H9 (cell line): ENCODE measurements at regions not wholly inside any gene's neighbourhood (a gene's known extent, or its start where the extent isn't known, plus 50 kb on each side); places are given as distances from the start of the nearest gene placed in this dataset.

Experiments
- DNase-seq: peaks from one replicate; pipeline ENCODE4 v3.0.0-alpha.2; 2017
- H2AFZ ChIP-seq: one replicate; pipeline ENCODE4 v1.6.1; 2013; ENCODE audit warnings: mild to moderate bottlenecking, low read length, control low read depth, moderate library complexity
- H2AK5ac ChIP-seq: 2 replicates; pipeline ENCODE4 v1.6.1; 2013; ENCODE audit warnings: low read length, control low read depth, mixed read lengths; ENCODE audit not compliant: insufficient read length
- H2BK120ac ChIP-seq: one replicate; pipeline ENCODE4 v1.6.1; 2013; ENCODE audit warnings: low read depth, mild to moderate bottlenecking, low read length, control low read depth, inconsistent platforms; ENCODE audit not compliant: poor library complexity, severe bottlenecking
- H2BK12ac ChIP-seq: 2 replicates; pipeline ENCODE4 v1.6.1; 2013; ENCODE audit warnings: low read length, control low read depth, mixed read lengths, low read depth; ENCODE audit not compliant: insufficient read length
- H2BK15ac ChIP-seq: 2 replicates; pipeline ENCODE4 v1.6.1; 2013; ENCODE audit warnings: low read depth, low read length, control low read depth
- H2BK20ac ChIP-seq: one replicate; pipeline ENCODE4 v1.6.1; 2013; ENCODE audit warnings: low read depth, mild to moderate bottlenecking, low read length, control low read depth, inconsistent platforms; ENCODE audit not compliant: poor library complexity, severe bottlenecking
- H2BK5ac ChIP-seq: 2 replicates; pipeline ENCODE4 v1.6.1; 2013; ENCODE audit warnings: low read length, control low read depth, mixed read lengths; ENCODE audit not compliant: insufficient read length
- H3K14ac ChIP-seq: 2 replicates; pipeline ENCODE4 v1.6.1; 2013; ENCODE audit warnings: low read length, control low read depth; ENCODE audit not compliant: insufficient read depth
- H3K18ac ChIP-seq: 2 replicates; pipeline ENCODE4 v1.6.1; 2013; ENCODE audit warnings: low read depth, mild to moderate bottlenecking, mixed read lengths, low read length, control low read depth; ENCODE audit not compliant: insufficient read length
- H3K23ac ChIP-seq: 2 replicates; pipeline ENCODE4 v1.6.1; 2013; ENCODE audit warnings: low read length, control low read depth, mixed read lengths, low read depth; ENCODE audit not compliant: insufficient read length
- H3K23me2 ChIP-seq: 2 replicates; pipeline ENCODE4 v1.6.1; 2013; ENCODE audit warnings: low read depth, mild to moderate bottlenecking, mixed read lengths, low read length, control low read depth; ENCODE audit not compliant: insufficient read length, poor library complexity, severe bottlenecking
- H3K27ac ChIP-seq: 2 replicates; pipeline ENCODE4 v1.5.1; 2013; ENCODE audit warnings: low read length, control low read depth, mixed read lengths, low read depth; ENCODE audit not compliant: insufficient read length
- H3K27me3 ChIP-seq: 2 replicates; pipeline ENCODE4 v1.6.1; 2013; ENCODE audit warnings: low read length, control low read depth, inconsistent platforms; ENCODE audit not compliant: insufficient read depth
- H3K4ac ChIP-seq: 2 replicates; pipeline ENCODE4 v1.6.1; 2013; ENCODE audit warnings: low read depth, mild to moderate bottlenecking, control low read depth, inconsistent platforms, low read length, moderate library complexity
- H3K4me1 ChIP-seq: 2 replicates; pipeline ENCODE4 v1.6.1; 2013; ENCODE audit warnings: low read length, control low read depth, inconsistent platforms; ENCODE audit not compliant: insufficient read depth
- H3K4me2 ChIP-seq: 2 replicates; pipeline ENCODE4 v1.6.1; 2013; ENCODE audit warnings: low read length, control low read depth, mixed read lengths; ENCODE audit not compliant: insufficient read length, insufficient read depth
- H3K56ac ChIP-seq: 2 replicates; pipeline ENCODE4 v1.6.1; 2013; ENCODE audit warnings: low read depth, mild to moderate bottlenecking, mixed read lengths, low read length, control low read depth; ENCODE audit not compliant: insufficient read length
- H3K79me1 ChIP-seq: 2 replicates; pipeline ENCODE4 v1.6.1; 2013; ENCODE audit warnings: low read depth, mild to moderate bottlenecking, moderate library complexity, low read length, control low read depth, inconsistent platforms; ENCODE audit not compliant: insufficient read depth, poor library complexity, severe bottlenecking
- H3K79me2 ChIP-seq: 2 replicates; pipeline ENCODE4 v1.6.1; 2013; ENCODE audit warnings: low read length, control low read depth, inconsistent platforms; ENCODE audit not compliant: insufficient read depth
- H3K9ac ChIP-seq: 2 replicates; pipeline ENCODE4 v1.6.1; 2013; ENCODE audit warnings: low read length, control low read depth, mixed read lengths; ENCODE audit not compliant: insufficient read length; ENCODE audit errors: extremely low read depth
- H3K9me3 ChIP-seq: one replicate; pipeline ENCODE4 v1.6.1; 2013; ENCODE audit warnings: low read depth, low read length, inconsistent platforms; ENCODE audit not compliant: control insufficient read depth
- H3T11ph ChIP-seq: one replicate; pipeline ENCODE4 v1.6.1; 2013; ENCODE audit warnings: mild to moderate bottlenecking, low read length, control low read depth, inconsistent platforms
- H4K20me1 ChIP-seq: one replicate; pipeline ENCODE4 v1.6.1; 2013; ENCODE audit not compliant: control insufficient read depth, insufficient read length, insufficient read depth
- H4K5ac ChIP-seq: 2 replicates; pipeline ENCODE4 v1.6.1; 2013; ENCODE audit warnings: low read depth, mild to moderate bottlenecking, mixed read lengths, low read length, control low read depth; ENCODE audit not compliant: insufficient read length
- H4K8ac ChIP-seq: replicated peaks from 2 replicates; pipeline ENCODE4 v1.6.1; 2013; ENCODE audit warnings: low read length, control low read depth, mixed read lengths, low read depth; ENCODE audit not compliant: insufficient read length
- H4K91ac ChIP-seq: 2 replicates; pipeline ENCODE4 v1.6.1; 2013; ENCODE audit warnings: low read depth, mild to moderate bottlenecking, moderate library complexity, mixed read lengths, low read length, control low read depth; ENCODE audit not compliant: insufficient read length
- H3K27ac Mint-ChIP-seq, 3 experiments: 2 replicates in 2 of 3; 3 replicates in 1 of 3; pipeline ENCODE4 v1.8.0; 2020 to 2021; ENCODE audit warnings: mixed read lengths in 3 of 3, mild to moderate bottlenecking in 1 of 3, moderate library complexity in 1 of 3
- H3K27me3 Mint-ChIP-seq: 2 replicates; pipeline ENCODE4 v1.8.0; 2021; ENCODE audit warnings: low read depth, mild to moderate bottlenecking, moderate library complexity, mixed read lengths
- H3K36me3 Mint-ChIP-seq, 3 experiments: 2 replicates in 2 of 3; 3 replicates in 1 of 3; pipeline ENCODE4 v1.8.0; 2020 to 2021; ENCODE audit warnings: low read depth in 3 of 3, mixed read lengths in 3 of 3; ENCODE audit not compliant: insufficient read depth in 1 of 3
- H3K4me1 Mint-ChIP-seq, 2 experiments: 2 replicates each; pipeline ENCODE4 v1.8.0; 2020; ENCODE audit warnings: mixed read lengths in 2 of 2
- H3K4me3 Mint-ChIP-seq, 2 experiments: 2 replicates in 1 of 2; 3 replicates in 1 of 2; pipeline ENCODE4 v1.8.0; 2020 to 2021; ENCODE audit warnings: mild to moderate bottlenecking in 2 of 2, mixed read lengths in 2 of 2, moderate library complexity in 1 of 2
- H3K9me3 Mint-ChIP-seq, 2 experiments: 2 replicates in 1 of 2; 3 replicates in 1 of 2; pipeline ENCODE4 v1.8.0; 2020; ENCODE audit warnings: mild to moderate bottlenecking in 2 of 2, mixed read lengths in 2 of 2, moderate library complexity in 1 of 2
- WGBS: extraction: QIAGEN DNeasy Blood & Tissue Kit; methylation state at CpG from one replicate; pipeline ENCODE4 v1.1.7; 2013; ENCODE audit warnings: missing lambda C conversion rate, low lambda C conversion rate, mixed read lengths; ENCODE audit not compliant: insufficient read length; ENCODE audit errors: extremely low coverage; 5-methylcytosine and 5-hydroxymethylcytosine counted together
- TF ChIP-seq, protein P1 (sequence below): fragments of 200-600 bp; sonication (generic); conservative IDR thresholded peaks from 3 replicates; pipeline ENCODE4 v1.8.0; 2021; ENCODE audit warnings: antibody characterized with exemption, mild to moderate bottlenecking

DNA sequence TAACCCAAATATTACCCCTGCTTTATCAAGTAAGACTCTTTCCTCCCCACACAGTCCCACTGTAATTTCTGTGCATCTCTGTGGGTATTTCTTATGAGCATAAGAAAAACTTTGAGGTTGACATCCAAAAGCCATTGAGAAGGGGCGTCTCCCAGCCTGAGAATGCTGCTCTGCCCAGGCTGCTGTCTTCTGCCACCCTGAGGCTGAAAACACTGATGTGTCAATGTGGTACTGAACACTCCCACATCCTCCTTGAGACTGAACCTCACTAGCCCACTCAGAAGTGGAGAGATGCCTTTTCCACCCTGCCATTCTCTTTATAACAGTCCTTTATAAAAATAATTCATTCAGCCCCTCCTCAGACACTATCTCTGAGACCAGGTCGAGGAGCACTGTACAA lies 120.8 kb downstream of the SMIM20 start:
- Histone ChIP-seq H4K8ac (no peak overlapping the region), H3K18ac (no peak overlapping the region), H3K9ac (no peak overlapping the region), H3K56ac (no peak overlapping the region), H4K91ac (no peak overlapping the region), H2BK12ac (no peak overlapping the region), H3K4me2 (no peak overlapping the region), H3K4me1 (peaks cover 3% of the 10 kb centered on the region), H2AFZ (no peak overlapping the region), H3K9me3 (no peaks in the 10 kb centered on the region), H3K79me2 (no peaks in the 10 kb centered on the region), H3K23ac (no peak overlapping the region), H3K23me2 (peaks cover 2% of the 10 kb centered on the region), H2AK5ac (no peak overlapping the region), H2BK15ac (no peak overlapping the region), H2BK120ac (no peak overlapping the region), H3K27ac (no peak overlapping the region), H3K14ac (no peak overlapping the region), H2BK5ac (no peak overlapping the region), H3T11ph (no peak overlapping the region), H4K5ac (no peak overlapping the region), H3K27me3 (no peaks in the 10 kb centered on the region), H3K79me1 (no peaks in the 10 kb centered on the region), H2BK20ac (no peak overlapping the region), H4K20me1 (no peaks in the 10 kb centered on the region), H3K4ac (no peak overlapping the region)
- WGBS = no CpG with 5 or more reads among the region's 2 CpGs
- Mint-ChIP-seq H3K4me3 (no peak overlapping the region), H3K9me3 (peaks cover 6 to 8% of the 10 kb centered on the region in 2 experiments), H3K4me1 (peaks cover 22 to 26% of the 10 kb centered on the region in 2 experiments), H3K36me3 (peaks cover 3 to 12% (median 9%) of the 10 kb centered on the region in 3 experiments; a peak in 6 of 7 replicates), H3K27ac (no peak overlapping the region), H3K27me3 (peaks cover 2% of the 10 kb centered on the region; the same call in 1 of the 2 replicates)
- TF ChIP-seq, protein P1, sequence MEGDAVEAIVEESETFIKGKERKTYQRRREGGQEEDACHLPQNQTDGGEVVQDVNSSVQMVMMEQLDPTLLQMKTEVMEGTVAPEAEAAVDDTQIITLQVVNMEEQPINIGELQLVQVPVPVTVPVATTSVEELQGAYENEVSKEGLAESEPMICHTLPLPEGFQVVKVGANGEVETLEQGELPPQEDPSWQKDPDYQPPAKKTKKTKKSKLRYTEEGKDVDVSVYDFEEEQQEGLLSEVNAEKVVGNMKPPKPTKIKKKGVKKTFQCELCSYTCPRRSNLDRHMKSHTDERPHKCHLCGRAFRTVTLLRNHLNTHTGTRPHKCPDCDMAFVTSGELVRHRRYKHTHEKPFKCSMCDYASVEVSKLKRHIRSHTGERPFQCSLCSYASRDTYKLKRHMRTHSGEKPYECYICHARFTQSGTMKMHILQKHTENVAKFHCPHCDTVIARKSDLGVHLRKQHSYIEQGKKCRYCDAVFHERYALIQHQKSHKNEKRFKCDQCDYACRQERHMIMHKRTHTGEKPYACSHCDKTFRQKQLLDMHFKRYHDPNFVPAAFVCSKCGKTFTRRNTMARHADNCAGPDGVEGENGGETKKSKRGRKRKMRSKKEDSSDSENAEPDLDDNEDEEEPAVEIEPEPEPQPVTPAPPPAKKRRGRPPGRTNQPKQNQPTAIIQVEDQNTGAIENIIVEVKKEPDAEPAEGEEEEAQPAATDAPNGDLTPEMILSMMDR = no peak
- DNase-seq = no peak
